ENCODE measurements at regions not wholly inside any gene's neighbourhood (a gene's known extent, or its start where the extent isn't known, plus 50 kb on each side); places are given as distances from the start of the nearest gene placed in this dataset.

DNA sequence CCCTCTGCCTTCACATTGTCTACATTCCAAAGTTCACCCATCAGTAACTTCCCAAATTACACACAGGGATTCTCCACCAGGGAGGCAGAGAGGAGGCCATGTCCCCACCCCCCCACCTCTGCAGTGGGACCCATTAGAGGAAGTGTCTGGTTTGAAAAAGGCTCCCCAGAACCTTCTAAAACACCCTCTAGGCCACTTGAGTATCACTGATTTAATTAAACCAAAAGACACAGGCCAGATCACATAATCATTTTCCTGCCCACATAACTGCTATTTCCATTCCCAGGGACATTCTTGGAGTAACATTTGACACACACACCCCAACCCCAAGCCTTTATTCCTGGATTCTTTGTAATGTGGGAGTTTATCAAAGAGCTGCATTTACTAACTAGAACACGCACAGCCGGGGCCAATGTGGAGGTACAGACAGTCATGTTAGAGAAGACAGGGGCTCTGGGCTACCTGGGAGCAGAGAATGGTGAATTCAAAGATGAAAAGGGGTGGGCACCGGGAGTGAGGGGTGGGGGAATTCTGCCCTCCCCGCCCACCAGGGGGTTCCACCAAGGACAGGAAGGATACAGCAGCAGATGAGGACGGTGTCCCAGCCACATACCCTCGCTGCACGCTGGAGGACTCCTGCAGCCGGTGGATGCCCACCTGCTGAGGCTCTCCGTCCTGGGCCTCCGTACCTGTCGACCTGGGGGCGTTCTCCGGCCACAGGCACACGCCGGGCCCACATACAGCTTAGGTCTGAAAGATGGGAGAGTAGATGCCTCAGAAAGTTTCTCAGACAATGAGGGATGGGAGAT lies 201.4 kb upstream of the CTNNB1 start:
- no peak for TF ChIP-seq BACH1 (IDR thresholded peaks at IDR 0.05; ENCODE audit: low read length)
- TF ChIP-seq EGR1 (IDR thresholded peaks at IDR 0.05; ENCODE audit: borderline replicate concordance, low read depth, low read length) = no peak
- no peak for TF ChIP-seq HDAC2 (IDR thresholded peaks at IDR 0.05; ENCODE audit: borderline replicate concordance in 1 of 2, low read depth in 2 of 2, low read length in 2 of 2)
- TF ChIP-seq RXRA (IDR thresholded peaks at IDR 0.05; ENCODE audit: insufficient read depth, low read depth, low read length) = no peak
- no peak for TF ChIP-seq NRF1 (IDR thresholded peaks at IDR 0.05; ENCODE audit: low read depth, low read length)
- no peak for TF ChIP-seq TEAD4 (IDR thresholded peaks at IDR 0.05; ENCODE audit: low read depth, low read length)
- no peak for TF ChIP-seq POU5F1 (IDR thresholded peaks at IDR 0.05; ENCODE audit: low read depth, low read length)
- TF ChIP-seq, protein P1, sequence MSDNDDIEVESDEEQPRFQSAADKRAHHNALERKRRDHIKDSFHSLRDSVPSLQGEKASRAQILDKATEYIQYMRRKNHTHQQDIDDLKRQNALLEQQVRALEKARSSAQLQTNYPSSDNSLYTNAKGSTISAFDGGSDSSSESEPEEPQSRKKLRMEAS (IDR thresholded peaks at IDR 0.05) = no peak
- no peak for TF ChIP-seq YY1 (IDR thresholded peaks at IDR 0.05; ENCODE audit: low read depth, low read length)
- no peak for TF ChIP-seq CEBPB (IDR thresholded peaks at IDR 0.05; ENCODE audit: low read depth, low read length)
- TF ChIP-seq POLR2A (IDR thresholded peaks at IDR 0.05; ENCODE audit: control extremely low read depth in 1 of 2, low read depth in 2 of 2, low read length in 2 of 2) = no peak
